Keratinocyte (primary cell): ENCODE measurements at regions not wholly inside any gene's neighbourhood (a gene's known extent, or its start where the extent isn't known, plus 50 kb on each side); places are given as distances from the start of the nearest gene placed in this dataset.

Experiments used
- DNase-seq: peaks from one replicate; pipeline ENCODE4 v3.0.0-alpha.2; 2011; ENCODE audit warnings: low read depth, missing footprints, low spot score
- FAIRE-seq: peaks from 2 replicates; lab custom pipeline; 2011; peaks lifted over from hg19 to GRCh38; lab: Jason Lieb, UNC
- H2AFZ ChIP-seq: 2 replicates; pipeline ENCODE4 v1.6.0; 2012; ENCODE audit warnings: low read length, control low read depth, inconsistent platforms; ENCODE audit not compliant: control insufficient read depth
- H3K27ac ChIP-seq: 2 replicates; pipeline ENCODE4 v1.5.1; 2011; ENCODE audit warnings: low read length; ENCODE audit not compliant: control insufficient read depth, insufficient read depth
- H3K27me3 ChIP-seq: 3 replicates; pipeline ENCODE4 v1.6.0; 2011; ENCODE audit warnings: low read length; ENCODE audit not compliant: control insufficient read depth, insufficient read depth; ENCODE audit errors: extremely low read depth
- H3K36me3 ChIP-seq, 2 experiments: 2 replicates in 1 of 2; 3 replicates in 1 of 2; pipeline ENCODE4 v1.5.1; 2011; ENCODE audit warnings: low read length in 2 of 2, mild to moderate bottlenecking in 1 of 2; ENCODE audit not compliant: control insufficient read depth in 2 of 2, insufficient read depth in 2 of 2; ENCODE audit errors: extremely low read depth in 1 of 2
- H3K4me1 ChIP-seq: 3 replicates; pipeline ENCODE4 v1.5.1; 2011; ENCODE audit warnings: low read length; ENCODE audit not compliant: control insufficient read depth, insufficient read depth; ENCODE audit errors: extremely low read depth
- H3K4me2 ChIP-seq: 3 replicates; pipeline ENCODE4 v1.6.0; 2011; ENCODE audit warnings: low read depth, low read length; ENCODE audit not compliant: control insufficient read depth, insufficient read depth; ENCODE audit errors: extremely low read depth
- H3K4me3 ChIP-seq, 3 experiments: fragments of 200-600 bp in 1 of 3; sonication (generic) in 1 of 3; 2 replicates in 2 of 3; 3 replicates in 1 of 3; pipeline ENCODE4 v1.5.1; 2011 to 2016; ENCODE audit warnings: low read length in 3 of 3, mild to moderate bottlenecking in 3 of 3, control low read depth in 2 of 3, inconsistent platforms in 1 of 3, low read depth in 1 of 3, mixed read lengths in 1 of 3, mixed run types in 1 of 3, moderate library complexity in 1 of 3; ENCODE audit not compliant: control insufficient read depth in 2 of 3, insufficient read depth in 2 of 3; ENCODE audit errors: extremely low read depth in 1 of 3
- H3K79me2 ChIP-seq: 2 replicates; pipeline ENCODE4 v1.6.0; 2012; ENCODE audit warnings: low read length; ENCODE audit not compliant: control insufficient read depth, insufficient read depth
- H3K9ac ChIP-seq: 3 replicates; pipeline ENCODE4 v1.6.0; 2011; ENCODE audit warnings: low read length; ENCODE audit not compliant: control insufficient read depth, insufficient read depth; ENCODE audit errors: extremely low read depth
- H3K9me1 ChIP-seq: 3 replicates; pipeline ENCODE4 v1.6.0; 2011; ENCODE audit warnings: low read length; ENCODE audit not compliant: control insufficient read depth, insufficient read depth; ENCODE audit errors: extremely low read depth
- H3K9me3 ChIP-seq: 2 replicates; pipeline ENCODE4 v1.5.1; 2012; ENCODE audit warnings: low read depth, low read length; ENCODE audit not compliant: control insufficient read depth
- H4K20me1 ChIP-seq: 3 replicates; pipeline ENCODE4 v1.6.0; 2011; ENCODE audit warnings: low read length; ENCODE audit not compliant: control insufficient read depth, insufficient read depth; ENCODE audit errors: extremely low read depth
- EZH2 ChIP-seq: IDR thresholded peaks from one replicate; pipeline ENCODE4 v1.6.1; 2012; ENCODE audit warnings: inconsistent platforms, mild to moderate bottlenecking, low read length, moderate library complexity
- dilution Hi-C: fragments of 300-500 bp; cut with MboI; formaldehyde crosslinking; loops from one replicate; pipeline ENCODE4 v1.7.0; 2020; ENCODE audit warnings: low sequenced_read_pairs; ENCODE audit not compliant: extremely low pct_ligation_motif_present
- TF ChIP-seq, protein P1 (sequence below), 3 experiments: IDR thresholded peaks in 1 of 3; conservative IDR thresholded peaks in 1 of 3; optimal IDR thresholded peaks in 1 of 3; 2 replicates in 2 of 3; 3 replicates in 1 of 3; pipeline versions ENCODE3 to v1.5.1; 2011; ENCODE audit warnings: low read length in 3 of 3, mild to moderate bottlenecking in 3 of 3, moderate library complexity in 2 of 3, control low read depth in 1 of 3, inconsistent platforms in 1 of 3; ENCODE audit not compliant: insufficient read depth in 2 of 3; ENCODE audit errors: extremely low read depth in 1 of 3

- Histone ChIP-seq H3K36me3 (peaks cover 11 to 21% of the 10 kb centered on the region in 2 experiments), H2AFZ (no peak overlapping the region), H3K4me3 (no peak overlapping the region), H3K4me1 (peaks cover 8% of the 10 kb centered on the region), H3K27ac (no peak overlapping the region), H3K4me2 (no peak overlapping the region), H3K27me3 (no peaks in the 10 kb centered on the region), H3K9ac (no peak overlapping the region), H3K79me2 (no peaks in the 10 kb centered on the region), H3K9me1 (no peaks in the 10 kb centered on the region), H3K9me3 (peaks cover 4% of the 10 kb centered on the region), H4K20me1 (no peaks in the 10 kb centered on the region)
- FAIRE-seq (no peak), DNase-seq (no peak)
- dilution Hi-C loops = no loop called here
- TF ChIP-seq, protein P1, sequence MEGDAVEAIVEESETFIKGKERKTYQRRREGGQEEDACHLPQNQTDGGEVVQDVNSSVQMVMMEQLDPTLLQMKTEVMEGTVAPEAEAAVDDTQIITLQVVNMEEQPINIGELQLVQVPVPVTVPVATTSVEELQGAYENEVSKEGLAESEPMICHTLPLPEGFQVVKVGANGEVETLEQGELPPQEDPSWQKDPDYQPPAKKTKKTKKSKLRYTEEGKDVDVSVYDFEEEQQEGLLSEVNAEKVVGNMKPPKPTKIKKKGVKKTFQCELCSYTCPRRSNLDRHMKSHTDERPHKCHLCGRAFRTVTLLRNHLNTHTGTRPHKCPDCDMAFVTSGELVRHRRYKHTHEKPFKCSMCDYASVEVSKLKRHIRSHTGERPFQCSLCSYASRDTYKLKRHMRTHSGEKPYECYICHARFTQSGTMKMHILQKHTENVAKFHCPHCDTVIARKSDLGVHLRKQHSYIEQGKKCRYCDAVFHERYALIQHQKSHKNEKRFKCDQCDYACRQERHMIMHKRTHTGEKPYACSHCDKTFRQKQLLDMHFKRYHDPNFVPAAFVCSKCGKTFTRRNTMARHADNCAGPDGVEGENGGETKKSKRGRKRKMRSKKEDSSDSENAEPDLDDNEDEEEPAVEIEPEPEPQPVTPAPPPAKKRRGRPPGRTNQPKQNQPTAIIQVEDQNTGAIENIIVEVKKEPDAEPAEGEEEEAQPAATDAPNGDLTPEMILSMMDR (optimal IDR thresholded peaks at IDR 0.05 in 1 of 3, IDR thresholded peaks at IDR 0.05 in 1 of 3, conservative IDR thresholded peaks at IDR 0.05 in 1 of 3; ENCODE audit: extremely low read depth in 1 of 3, insufficient read depth in 2 of 3, low read length in 3 of 3) = no peak
- no peak for TF ChIP-seq EZH2
These were observed 152.0 kb downstream of the UTRN start for GRCh38 chr6:144437105-144437504.

DNA sequence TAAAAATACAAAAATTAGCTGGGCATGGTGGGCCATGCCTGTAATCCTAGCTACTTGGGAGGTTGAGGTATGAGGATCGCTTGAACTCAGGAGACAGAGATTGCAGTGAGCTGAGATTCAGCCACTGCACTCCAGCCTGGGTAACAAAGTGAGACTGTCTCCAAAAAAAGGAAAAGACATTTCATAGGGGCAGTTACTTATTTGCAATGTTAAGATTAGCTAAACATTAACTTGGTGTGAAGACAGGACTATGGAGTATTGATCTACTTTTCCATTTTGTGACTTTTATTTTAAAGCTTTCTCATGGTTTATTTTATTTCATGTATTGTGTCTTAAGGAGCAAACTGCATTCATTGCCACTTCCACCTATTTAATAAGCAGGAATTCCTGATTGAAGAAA, 153.0 kb downstream of the UTRN start:
- no peak overlapping the region for H3K4me2 ChIP-seq
- peaks cover 8% of the 10 kb centered on the region for H3K4me1 ChIP-seq
- H2AFZ ChIP-seq = no peak overlapping the region
- no peak overlapping the region for H3K9ac ChIP-seq
- FAIRE-seq (no peak), DNase-seq (no peak)
- H3K4me3 ChIP-seq = no peak overlapping the region
- H3K9me1 ChIP-seq = no peaks in the 10 kb centered on the region
- H3K27ac ChIP-seq = no peak overlapping the region
- H3K27me3 ChIP-seq = no peaks in the 10 kb centered on the region
- H3K79me2 ChIP-seq = no peaks in the 10 kb centered on the region
- H4K20me1 ChIP-seq = no peaks in the 10 kb centered on the region
- peaks cover 4% of the 10 kb centered on the region for H3K9me3 ChIP-seq
- H3K36me3 ChIP-seq = peaks cover 13 to 21% of the 10 kb centered on the region in 2 experiments
- dilution Hi-C loops = no loop called here
- TF ChIP-seq, protein P1 (optimal IDR thresholded peaks at IDR 0.05 in 1 of 3, IDR thresholded peaks at IDR 0.05 in 1 of 3, conservative IDR thresholded peaks at IDR 0.05 in 1 of 3; ENCODE audit: extremely low read depth in 1 of 3, insufficient read depth in 2 of 3, low read length in 3 of 3) = no peak
- TF ChIP-seq EZH2 = no peak
